H9 (cell line): ENCODE measurements at regions not wholly inside any gene's neighbourhood (a gene's known extent, or its start where the extent isn't known, plus 50 kb on each side); places are given as distances from the start of the nearest gene placed in this dataset.

ENCODE experiments used
- DNase-seq: peaks from one replicate; pipeline ENCODE4 v3.0.0-alpha.2; 2017
- H2AFZ ChIP-seq: one replicate; pipeline ENCODE4 v1.6.1; 2013; ENCODE audit warnings: mild to moderate bottlenecking, low read length, control low read depth, moderate library complexity
- H2AK5ac ChIP-seq: 2 replicates; pipeline ENCODE4 v1.6.1; 2013; ENCODE audit warnings: low read length, control low read depth, mixed read lengths; ENCODE audit not compliant: insufficient read length
- H2BK120ac ChIP-seq: one replicate; pipeline ENCODE4 v1.6.1; 2013; ENCODE audit warnings: low read depth, mild to moderate bottlenecking, low read length, control low read depth, inconsistent platforms; ENCODE audit not compliant: poor library complexity, severe bottlenecking
- H2BK12ac ChIP-seq: 2 replicates; pipeline ENCODE4 v1.6.1; 2013; ENCODE audit warnings: low read length, control low read depth, mixed read lengths, low read depth; ENCODE audit not compliant: insufficient read length
- H2BK15ac ChIP-seq: 2 replicates; pipeline ENCODE4 v1.6.1; 2013; ENCODE audit warnings: low read depth, low read length, control low read depth
- H2BK20ac ChIP-seq: one replicate; pipeline ENCODE4 v1.6.1; 2013; ENCODE audit warnings: low read depth, mild to moderate bottlenecking, low read length, control low read depth, inconsistent platforms; ENCODE audit not compliant: poor library complexity, severe bottlenecking
- H2BK5ac ChIP-seq: 2 replicates; pipeline ENCODE4 v1.6.1; 2013; ENCODE audit warnings: low read length, control low read depth, mixed read lengths; ENCODE audit not compliant: insufficient read length
- H3K14ac ChIP-seq: 2 replicates; pipeline ENCODE4 v1.6.1; 2013; ENCODE audit warnings: low read length, control low read depth; ENCODE audit not compliant: insufficient read depth
- H3K18ac ChIP-seq: 2 replicates; pipeline ENCODE4 v1.6.1; 2013; ENCODE audit warnings: low read depth, mild to moderate bottlenecking, mixed read lengths, low read length, control low read depth; ENCODE audit not compliant: insufficient read length
- H3K23ac ChIP-seq: 2 replicates; pipeline ENCODE4 v1.6.1; 2013; ENCODE audit warnings: low read length, control low read depth, mixed read lengths, low read depth; ENCODE audit not compliant: insufficient read length
- H3K23me2 ChIP-seq: 2 replicates; pipeline ENCODE4 v1.6.1; 2013; ENCODE audit warnings: low read depth, mild to moderate bottlenecking, mixed read lengths, low read length, control low read depth; ENCODE audit not compliant: insufficient read length, poor library complexity, severe bottlenecking
- H3K27ac ChIP-seq: 2 replicates; pipeline ENCODE4 v1.5.1; 2013; ENCODE audit warnings: low read length, control low read depth, mixed read lengths, low read depth; ENCODE audit not compliant: insufficient read length
- H3K27me3 ChIP-seq: 2 replicates; pipeline ENCODE4 v1.6.1; 2013; ENCODE audit warnings: low read length, control low read depth, inconsistent platforms; ENCODE audit not compliant: insufficient read depth
- H3K4ac ChIP-seq: 2 replicates; pipeline ENCODE4 v1.6.1; 2013; ENCODE audit warnings: low read depth, mild to moderate bottlenecking, control low read depth, inconsistent platforms, low read length, moderate library complexity
- H3K4me1 ChIP-seq: 2 replicates; pipeline ENCODE4 v1.6.1; 2013; ENCODE audit warnings: low read length, control low read depth, inconsistent platforms; ENCODE audit not compliant: insufficient read depth
- H3K4me2 ChIP-seq: 2 replicates; pipeline ENCODE4 v1.6.1; 2013; ENCODE audit warnings: low read length, control low read depth, mixed read lengths; ENCODE audit not compliant: insufficient read length, insufficient read depth
- H3K56ac ChIP-seq: 2 replicates; pipeline ENCODE4 v1.6.1; 2013; ENCODE audit warnings: low read depth, mild to moderate bottlenecking, mixed read lengths, low read length, control low read depth; ENCODE audit not compliant: insufficient read length
- H3K79me1 ChIP-seq: 2 replicates; pipeline ENCODE4 v1.6.1; 2013; ENCODE audit warnings: low read depth, mild to moderate bottlenecking, moderate library complexity, low read length, control low read depth, inconsistent platforms; ENCODE audit not compliant: insufficient read depth, poor library complexity, severe bottlenecking
- H3K79me2 ChIP-seq: 2 replicates; pipeline ENCODE4 v1.6.1; 2013; ENCODE audit warnings: low read length, control low read depth, inconsistent platforms; ENCODE audit not compliant: insufficient read depth
- H3K9ac ChIP-seq: 2 replicates; pipeline ENCODE4 v1.6.1; 2013; ENCODE audit warnings: low read length, control low read depth, mixed read lengths; ENCODE audit not compliant: insufficient read length; ENCODE audit errors: extremely low read depth
- H3K9me3 ChIP-seq: one replicate; pipeline ENCODE4 v1.6.1; 2013; ENCODE audit warnings: low read depth, low read length, inconsistent platforms; ENCODE audit not compliant: control insufficient read depth
- H3T11ph ChIP-seq: one replicate; pipeline ENCODE4 v1.6.1; 2013; ENCODE audit warnings: mild to moderate bottlenecking, low read length, control low read depth, inconsistent platforms
- H4K20me1 ChIP-seq: one replicate; pipeline ENCODE4 v1.6.1; 2013; ENCODE audit not compliant: control insufficient read depth, insufficient read length, insufficient read depth
- H4K5ac ChIP-seq: 2 replicates; pipeline ENCODE4 v1.6.1; 2013; ENCODE audit warnings: low read depth, mild to moderate bottlenecking, mixed read lengths, low read length, control low read depth; ENCODE audit not compliant: insufficient read length
- H4K8ac ChIP-seq: replicated peaks from 2 replicates; pipeline ENCODE4 v1.6.1; 2013; ENCODE audit warnings: low read length, control low read depth, mixed read lengths, low read depth; ENCODE audit not compliant: insufficient read length
- H4K91ac ChIP-seq: 2 replicates; pipeline ENCODE4 v1.6.1; 2013; ENCODE audit warnings: low read depth, mild to moderate bottlenecking, moderate library complexity, mixed read lengths, low read length, control low read depth; ENCODE audit not compliant: insufficient read length
- H3K27ac Mint-ChIP-seq, 3 experiments: 2 replicates in 2 of 3; 3 replicates in 1 of 3; pipeline ENCODE4 v1.8.0; 2020 to 2021; ENCODE audit warnings: mixed read lengths in 3 of 3, mild to moderate bottlenecking in 1 of 3, moderate library complexity in 1 of 3
- H3K27me3 Mint-ChIP-seq: 2 replicates; pipeline ENCODE4 v1.8.0; 2021; ENCODE audit warnings: low read depth, mild to moderate bottlenecking, moderate library complexity, mixed read lengths
- H3K36me3 Mint-ChIP-seq, 3 experiments: 2 replicates in 2 of 3; 3 replicates in 1 of 3; pipeline ENCODE4 v1.8.0; 2020 to 2021; ENCODE audit warnings: low read depth in 3 of 3, mixed read lengths in 3 of 3; ENCODE audit not compliant: insufficient read depth in 1 of 3
- H3K4me1 Mint-ChIP-seq, 2 experiments: 2 replicates each; pipeline ENCODE4 v1.8.0; 2020; ENCODE audit warnings: mixed read lengths in 2 of 2
- H3K4me3 Mint-ChIP-seq, 2 experiments: 2 replicates in 1 of 2; 3 replicates in 1 of 2; pipeline ENCODE4 v1.8.0; 2020 to 2021; ENCODE audit warnings: mild to moderate bottlenecking in 2 of 2, mixed read lengths in 2 of 2, moderate library complexity in 1 of 2
- H3K9me3 Mint-ChIP-seq, 2 experiments: 2 replicates in 1 of 2; 3 replicates in 1 of 2; pipeline ENCODE4 v1.8.0; 2020; ENCODE audit warnings: mild to moderate bottlenecking in 2 of 2, mixed read lengths in 2 of 2, moderate library complexity in 1 of 2
- CTCF ChIP-seq: fragments of 200-600 bp; sonication (generic); conservative IDR thresholded peaks from 3 replicates; pipeline ENCODE4 v1.8.0; 2021; ENCODE audit warnings: antibody characterized with exemption, mild to moderate bottlenecking
- WGBS: extraction: QIAGEN DNeasy Blood & Tissue Kit; methylation state at CpG from one replicate; pipeline ENCODE4 v1.1.7; 2013; ENCODE audit warnings: missing lambda C conversion rate, low lambda C conversion rate, mixed read lengths; ENCODE audit not compliant: insufficient read length; ENCODE audit errors: extremely low coverage; 5-methylcytosine and 5-hydroxymethylcytosine counted together

DNA sequence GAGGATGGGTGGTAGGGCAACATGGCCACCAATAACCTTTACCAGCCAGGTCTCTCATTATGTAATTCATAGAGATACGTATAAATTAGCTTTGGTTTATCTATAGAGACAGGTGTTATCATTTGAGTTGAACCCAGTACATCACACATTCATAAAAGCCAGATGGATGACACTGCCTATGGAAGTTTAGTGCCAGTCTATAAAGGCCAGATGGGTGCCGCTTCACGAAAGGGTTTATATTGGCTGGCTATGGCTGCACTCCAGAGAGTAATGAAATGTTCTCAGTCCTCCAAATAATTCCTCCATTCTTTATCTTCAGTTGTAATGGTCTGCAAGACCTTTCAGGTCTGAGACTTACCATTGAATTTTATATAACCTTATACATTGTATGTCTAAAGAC lies 331.9 kb upstream of the NR3C2 start:
- Histone ChIP-seq H3K9ac (no peak overlapping the region), H3K9me3 (no peaks in the 10 kb centered on the region), H3T11ph (no peak overlapping the region), H3K27ac (no peak overlapping the region), H4K91ac (no peak overlapping the region), H3K4me2 (no peak overlapping the region), H4K5ac (no peak overlapping the region), H3K18ac (no peak overlapping the region), H3K14ac (no peak overlapping the region), H3K23ac (no peak overlapping the region), H4K20me1 (no peaks in the 10 kb centered on the region), H3K4ac (no peak overlapping the region), H3K56ac (no peak overlapping the region), H4K8ac (no peak overlapping the region), H2BK12ac (no peak overlapping the region), H3K4me1 (no peaks in the 10 kb centered on the region), H2BK20ac (no peak overlapping the region), H3K27me3 (no peaks in the 10 kb centered on the region), H2BK15ac (no peak overlapping the region), H2BK120ac (no peak overlapping the region), H2AFZ (no peak overlapping the region), H2AK5ac (no peak overlapping the region), H3K79me2 (no peaks in the 10 kb centered on the region), H3K79me1 (no peaks in the 10 kb centered on the region), H3K23me2 (no peaks in the 10 kb centered on the region), H2BK5ac (no peak overlapping the region)
- no peaks in the 10 kb centered on the region for H3K27me3 Mint-ChIP-seq
- no CpG with 5 or more reads among the region's 3 CpGs for WGBS
- no peak overlapping the region for H3K27ac Mint-ChIP-seq
- H3K36me3 Mint-ChIP-seq: no peaks in the 10 kb centered on the region
- DNase-seq: no peak
- no peak overlapping the region for H3K4me3 Mint-ChIP-seq
- peaks cover 6 to 12% of the 10 kb centered on the region in 2 experiments; a peak in 3 of 4 replicates for H3K4me1 Mint-ChIP-seq
- TF ChIP-seq CTCF: no peak
- H3K9me3 Mint-ChIP-seq: no peaks in the 10 kb centered on the region
